ENCODE measurements at regions not wholly inside any gene's neighbourhood (a gene's known extent, or its start where the extent isn't known, plus 50 kb on each side); places are given as distances from the start of the nearest gene placed in this dataset.

GRCh38 chr6:20333721-20334269 is 67.9 kb upstream of the E2F3 start:
- ChIA-PET CTCF (no interaction called here), POLR2A (no interaction called here)
- H3K4me3 ChIP-seq (ENCODE audit: low read depth, low read length), result no peak overlapping the region
- no peak for TF ChIP-seq CTCF (IDR thresholded peaks at IDR 0.05; ENCODE audit: insufficient read depth, low read depth, low read length)
- no peaks in the 10 kb centered on the region for H3K27me3 ChIP-seq (ENCODE audit: control insufficient read depth, insufficient read depth, low read length)
- no peak for DNase-seq (ENCODE audit: low read depth)
- no peaks in the 10 kb centered on the region for H3K36me3 ChIP-seq (ENCODE audit: control insufficient read depth, insufficient read depth, low read length)

GRCh38 chr6:20334334-20334733 is 67.3 kb upstream of the E2F3 start:
- no peak overlapping the region for H3K4me3 ChIP-seq (ENCODE audit: low read depth, low read length)
- no peaks in the 10 kb centered on the region for H3K27me3 ChIP-seq (ENCODE audit: control insufficient read depth, insufficient read depth, low read length)
- no peaks in the 10 kb centered on the region for H3K36me3 ChIP-seq (ENCODE audit: control insufficient read depth, insufficient read depth, low read length)
- no peak for TF ChIP-seq CTCF (IDR thresholded peaks at IDR 0.05; ENCODE audit: insufficient read depth, low read depth, low read length)
- ChIA-PET POLR2A (no interaction called here), CTCF (no interaction called here)
- DNase-seq (ENCODE audit: low read depth), result no peak

- H3K27me3 ChIP-seq (ENCODE audit: control insufficient read depth, insufficient read depth, low read length), result no peaks in the 10 kb centered on the region
- no peak for DNase-seq (ENCODE audit: low read depth)
- no peak overlapping the region for H3K4me3 ChIP-seq (ENCODE audit: low read depth, low read length)
- no peak for TF ChIP-seq CTCF (IDR thresholded peaks at IDR 0.05; ENCODE audit: insufficient read depth, low read depth, low read length)
- no peaks in the 10 kb centered on the region for H3K36me3 ChIP-seq (ENCODE audit: control insufficient read depth, insufficient read depth, low read length)
- POLR2A ChIA-PET, result no interaction called here
- CTCF ChIA-PET, result interaction anchor here (0.5 kb wide), 1 partner anchor 1741 kb away, joined by 3 read pairs; no protein-coding TSS in a partner anchor
Observed at GRCh38 chr6:20334962-20335361, 66.7 kb upstream of the E2F3 start.

GRCh38 chr6:20335872-20336271 is 65.8 kb upstream of the E2F3 start:
- POLR2A ChIA-PET, result interaction anchor here (0.6 kb wide), 1 partner anchor 11 kb away, joined by 7 read pairs; no protein-coding TSS in a partner anchor
- DNase-seq (ENCODE audit: low read depth), result no peak
- CTCF ChIA-PET, result no interaction called here
- H3K36me3 ChIP-seq (ENCODE audit: control insufficient read depth, insufficient read depth, low read length), result no peaks in the 10 kb centered on the region
- H3K27me3 ChIP-seq (ENCODE audit: control insufficient read depth, insufficient read depth, low read length), result no peaks in the 10 kb centered on the region
- TF ChIP-seq CTCF (IDR thresholded peaks at IDR 0.05; ENCODE audit: insufficient read depth, low read depth, low read length), result no peak
- no peak overlapping the region for H3K4me3 ChIP-seq (ENCODE audit: low read depth, low read length)

- H3K36me3 ChIP-seq (ENCODE audit: control insufficient read depth, insufficient read depth, low read length), result no peaks in the 10 kb centered on the region
- TF ChIP-seq CTCF (IDR thresholded peaks at IDR 0.05; ENCODE audit: insufficient read depth, low read depth, low read length), result no peak
- CTCF ChIA-PET, result interaction anchor here (1.3 kb wide), 1 partner anchor 12 kb away, joined by 4 read pairs; no protein-coding TSS in a partner anchor
- H3K27me3 ChIP-seq (ENCODE audit: control insufficient read depth, insufficient read depth, low read length), result peaks cover 2% of the 10 kb centered on the region; the same call in 1 of the 2 replicates
- no peak overlapping the region for H3K4me3 ChIP-seq (ENCODE audit: low read depth, low read length)
- DNase-seq (ENCODE audit: low read depth), result no peak
- POLR2A ChIA-PET, result no interaction called here
Observed at GRCh38 chr6:20338156-20338555, 63.5 kb upstream of the E2F3 start.
